GM19468 (cell line): ENCODE measurements at regions not wholly inside any gene's neighbourhood (a gene's known extent, or its start where the extent isn't known, plus 50 kb on each side); places are given as distances from the start of the nearest gene placed in this dataset.
"Not testable (repeated sequence)": the region's sequence is repeated elsewhere in the genome, so short reads cannot be mapped to it uniquely, and the experiment has no call there.

Experiments
- ATAC-seq: cut with Tn5 transposase; IDR thresholded peaks from one replicate; pipeline ENCODE4 v1.9.1; 2021; ENCODE audit warnings: mild to moderate bottlenecking, moderate library complexity, moderate number of reproducible peaks; ENCODE audit not compliant: unreplicated experiment; ENCODE audit errors: extremely low read depth

GRCh38 chrX:63285375-63285774, 65.8 kb downstream of the SPIN4 start:
- ATAC-seq, result no peak

GRCh38 chrX:63284659-63285058, 66.5 kb downstream of the SPIN4 start:
- ATAC-seq, result no peak

- ATAC-seq, result no peak
Observed at GRCh38 chrX:63283348-63283747, 67.8 kb downstream of the SPIN4 start.

GRCh38 chrX:63282828-63283227, 68.3 kb downstream of the SPIN4 start:
- ATAC-seq, result no peak

DNA sequence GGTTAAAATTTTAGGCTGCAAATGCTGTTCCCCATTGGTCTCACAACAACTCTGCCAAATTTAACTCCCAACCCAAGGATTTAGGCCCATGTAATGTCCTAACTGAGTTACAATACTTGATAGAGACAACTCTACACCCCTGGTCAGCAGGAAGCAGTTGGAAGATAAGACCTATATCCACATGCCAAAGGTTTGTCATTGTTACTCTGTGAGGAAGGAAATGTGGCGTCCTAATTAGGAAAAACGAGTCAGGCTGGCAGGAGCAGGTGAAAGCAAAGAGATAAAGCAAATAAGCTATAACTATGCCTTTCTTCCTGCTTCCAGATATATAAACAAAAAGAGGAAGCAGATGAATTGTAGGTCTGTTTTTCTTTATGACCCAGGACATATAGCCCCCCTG, 69.1 kb downstream of the SPIN4 start:
- no peak for ATAC-seq

GRCh38 chrX:63281465-63281864, 69.7 kb downstream of the SPIN4 start:
- ATAC-seq, result no peak

DNA sequence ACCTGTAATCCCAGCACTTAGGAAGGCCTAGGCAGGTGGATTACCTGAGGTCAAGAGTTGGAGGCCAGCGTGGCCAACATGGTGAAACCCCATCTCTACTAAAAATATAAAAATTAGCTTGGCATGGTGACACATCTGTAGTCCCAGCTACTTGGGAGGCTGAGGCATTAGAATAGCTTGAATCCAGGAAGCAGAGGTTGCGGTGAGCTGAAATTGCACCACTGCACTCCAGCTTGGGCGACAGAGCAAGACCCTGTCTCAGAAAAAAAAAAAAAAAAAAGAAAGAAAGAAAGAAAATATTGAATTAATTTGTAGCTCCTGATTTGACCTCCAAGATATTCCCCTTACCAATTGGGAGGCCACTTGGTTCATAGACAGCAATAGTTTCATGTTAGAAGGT, 73.7 kb downstream of the SPIN4 start:
- ATAC-seq, result not testable (repeated sequence)

- ATAC-seq, result no peak
Observed at GRCh38 chrX:63275127-63275526, 76.0 kb downstream of the SPIN4 start.

DNA sequence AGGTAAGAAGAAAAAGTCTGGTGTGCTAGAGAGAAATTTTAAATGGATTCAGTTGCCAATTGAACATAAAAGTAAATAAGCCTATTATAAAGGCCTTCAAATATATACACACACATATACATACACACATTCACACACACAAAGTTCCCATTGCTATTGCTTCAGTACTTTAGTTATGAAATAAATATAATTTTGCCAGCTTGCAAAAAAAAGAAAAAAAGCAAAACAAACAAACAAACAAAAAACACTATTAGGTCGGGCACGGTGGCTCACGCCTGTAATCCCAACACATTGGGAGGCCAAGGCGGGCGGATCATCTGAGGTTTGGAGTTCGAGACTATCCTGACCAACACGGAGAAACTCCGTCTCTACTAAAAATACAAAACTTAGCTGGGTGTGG, 80.3 kb downstream of the SPIN4 start:
- no peak for ATAC-seq

DNA sequence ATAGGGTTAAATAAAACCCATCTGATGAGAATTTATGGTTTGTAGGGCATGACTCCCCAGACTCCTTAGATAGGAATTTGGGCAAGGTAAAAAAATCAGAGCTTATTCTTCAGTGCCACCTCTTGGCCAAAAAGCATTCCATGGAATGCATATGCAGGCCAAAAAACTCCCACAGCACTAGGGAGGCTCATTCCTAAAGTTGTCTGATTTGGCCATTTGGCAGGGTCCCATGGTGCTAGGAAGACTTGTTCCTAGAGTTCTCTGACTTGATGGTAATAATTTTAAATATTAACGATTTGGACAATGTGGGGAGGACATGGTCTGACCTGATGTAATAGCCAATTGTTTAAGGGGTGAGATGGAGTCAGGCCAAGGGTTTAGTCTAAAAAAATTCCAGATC, 93.0 kb downstream of the SPIN4 start:
- no peak for ATAC-seq

GRCh38 chrX:63250253-63250868, 100.8 kb downstream of the SPIN4 start:
- ATAC-seq, result peak; percentile 99

- ATAC-seq, result not testable (repeated sequence)
Observed at GRCh38 chrX:63242689-63243088, 108.4 kb downstream of the SPIN4 start.

GRCh38 chrX:63235963-63236362, 115.2 kb downstream of the SPIN4 start:
- not testable (repeated sequence) for ATAC-seq

GRCh38 chrX:63233013-63233412, 118.1 kb downstream of the SPIN4 start:
- not testable (repeated sequence) for ATAC-seq

DNA sequence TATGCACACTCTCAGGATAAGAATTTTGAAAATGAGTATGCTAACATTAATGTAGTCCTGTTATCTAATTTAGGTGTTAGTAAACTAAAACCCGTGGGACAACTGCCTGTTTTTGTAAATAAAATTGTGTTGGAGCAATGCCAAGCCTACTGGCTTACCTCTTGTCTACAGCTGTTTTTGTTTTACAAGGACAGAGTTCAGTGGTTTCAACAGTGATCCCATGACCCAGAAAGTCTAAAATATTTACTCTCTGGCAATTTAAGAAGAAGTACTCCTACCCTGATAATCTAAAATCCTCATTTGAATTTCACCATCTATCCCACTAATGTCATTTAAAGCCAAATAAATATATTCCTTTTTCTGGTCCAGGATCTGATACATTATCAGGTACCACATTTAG, 132.9 kb downstream of the SPIN4 start:
- not testable (repeated sequence) for ATAC-seq

GRCh38 chrX:63217549-63217948, 133.6 kb downstream of the SPIN4 start:
- not testable (repeated sequence) for ATAC-seq

GRCh38 chrX:63209645-63210044, 141.5 kb downstream of the SPIN4 start:
- ATAC-seq, result not testable (repeated sequence)

- not testable (repeated sequence) for ATAC-seq
Observed at GRCh38 chrX:63209128-63209527, 142.0 kb downstream of the SPIN4 start.

DNA sequence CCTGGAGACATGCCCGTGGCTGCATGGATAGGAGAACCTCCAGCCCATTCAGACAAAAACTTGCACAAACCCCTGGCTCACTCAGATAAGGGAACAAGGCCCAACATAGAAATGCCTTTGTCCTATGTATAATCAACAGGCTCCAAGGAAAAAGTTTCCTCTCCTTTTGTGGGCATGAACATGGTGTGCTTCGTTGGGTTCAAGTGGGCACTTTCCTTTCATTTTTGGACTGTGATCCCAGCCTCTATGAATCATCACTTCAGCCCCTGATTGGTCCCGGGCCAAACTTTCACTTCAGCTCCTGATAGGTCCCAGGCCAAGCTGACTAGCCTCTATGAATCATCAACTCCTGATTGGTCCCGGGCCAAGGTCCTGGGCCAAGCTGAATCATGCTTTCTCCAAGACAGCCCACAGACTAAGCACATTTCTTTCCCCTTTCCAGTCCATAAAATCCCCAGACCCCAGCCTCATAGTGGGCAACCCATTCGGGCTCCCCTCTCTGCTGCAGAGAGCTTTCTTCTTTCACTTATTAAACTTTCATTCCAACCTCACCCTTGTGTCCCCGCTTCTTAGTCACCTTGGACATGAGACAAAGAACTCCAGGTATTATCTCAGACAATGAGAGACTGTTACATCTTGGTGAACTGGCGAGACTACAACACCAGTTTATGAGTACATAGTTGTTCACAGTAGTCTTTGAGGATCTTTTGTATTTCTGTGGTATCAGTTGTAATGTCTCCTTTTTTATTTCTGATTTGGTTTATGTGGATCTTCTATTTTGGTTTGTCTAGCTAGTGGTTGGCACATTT, 146.7 kb downstream of the SPIN4 start:
- not testable (repeated sequence) for ATAC-seq

- ATAC-seq, result not testable (repeated sequence)
Observed at GRCh38 chrX:63201987-63202386, 149.1 kb downstream of the SPIN4 start.

- not testable (repeated sequence) for ATAC-seq
Observed at GRCh38 chrX:63198693-63199092, 152.4 kb downstream of the SPIN4 start.
